Natural killer cell (primary cell): ENCODE measurements at regions not wholly inside any gene's neighbourhood (a gene's known extent, or its start where the extent isn't known, plus 50 kb on each side); places are given as distances from the start of the nearest gene placed in this dataset.

Experiments used
- ATAC-seq, 3 donors: fragments of 150-1000 bp in 2 of 3; fragments of 200-7000 bp in 1 of 3; cut with Tn5 transposase; 1 replicate in 1 of 3; 2 replicates in 2 of 3; pipeline ENCODE4 v1.10.0; 2021; ENCODE audit warnings: mild to moderate bottlenecking in 2 of 3, moderate library complexity in 2 of 3
- DNase-seq, 2 donors: peaks; one replicate each; pipeline versions ENCODE4 v3.0.0 to v3.0.0-alpha.2; 2013 to 2021; ENCODE audit warnings: mixed read lengths in 1 of 2
- H3K27ac ChIP-seq: one replicate; pipeline ENCODE4 v1.5.1; 2013; ENCODE audit warnings: mild to moderate bottlenecking, low read length
- H3K27me3 ChIP-seq: one replicate; pipeline ENCODE4 v1.6.1; 2013; ENCODE audit warnings: low read length; ENCODE audit not compliant: control insufficient read depth, insufficient read depth
- H3K36me3 ChIP-seq: one replicate; pipeline ENCODE4 v1.6.1; 2013; ENCODE audit warnings: low read length; ENCODE audit not compliant: control insufficient read depth, insufficient read depth
- H3K4me1 ChIP-seq: one replicate; pipeline ENCODE4 v1.6.1; 2013; ENCODE audit warnings: low read length; ENCODE audit not compliant: control insufficient read depth, insufficient read depth
- H3K4me3 ChIP-seq: one replicate; pipeline ENCODE4 v1.5.1; 2013; ENCODE audit warnings: low read length
- H3K9me3 ChIP-seq: one replicate; pipeline ENCODE4 v1.6.1; 2013; ENCODE audit warnings: low read length; ENCODE audit not compliant: control insufficient read depth, insufficient read depth
- H3K27ac Mint-ChIP-seq, 2 donors: one replicate each; pipeline ENCODE4 v1.8.0; 2022; ENCODE audit warnings: mild to moderate bottlenecking in 2 of 2, mixed read lengths in 2 of 2, moderate library complexity in 1 of 2
- H3K27me3 Mint-ChIP-seq, 2 donors: one replicate each; pipeline ENCODE4 v1.8.0; 2022; ENCODE audit warnings: low read depth in 2 of 2, mixed read lengths in 2 of 2
- H3K36me3 Mint-ChIP-seq: one replicate; pipeline ENCODE4 v1.8.0; 2022; ENCODE audit warnings: mixed read lengths
- H3K4me1 Mint-ChIP-seq, 2 donors: one replicate each; pipeline ENCODE4 v1.8.0; 2022; ENCODE audit warnings: mixed read lengths in 2 of 2
- H3K4me3 Mint-ChIP-seq: one replicate; pipeline ENCODE4 v1.8.0; 2022; ENCODE audit warnings: mild to moderate bottlenecking, moderate library complexity, mixed read lengths
- H3K9me3 Mint-ChIP-seq, 2 donors: one replicate each; pipeline ENCODE4 v1.8.0; 2022; ENCODE audit warnings: mixed read lengths in 2 of 2
- WGBS: methylation state at CpG from one replicate; pipeline ENCODE4 v1.1.7; 2013; ENCODE audit warnings: missing lambda C conversion rate; ENCODE audit not compliant: insufficient coverage; 5-methylcytosine and 5-hydroxymethylcytosine counted together
- intact Hi-C: fragments of 100-400 bp; cut with micrococcal nuclease; formaldehyde crosslinking; loops from one replicate; pipeline ENCODE4 v1.14.2; 2022
- TF ChIP-seq, protein P1 (sequence below): fragments of 200-600 bp; IDR thresholded peaks from one replicate; pipeline ENCODE4 v1.8.0; 2022; ENCODE audit warnings: antibody characterized with exemption

DNA sequence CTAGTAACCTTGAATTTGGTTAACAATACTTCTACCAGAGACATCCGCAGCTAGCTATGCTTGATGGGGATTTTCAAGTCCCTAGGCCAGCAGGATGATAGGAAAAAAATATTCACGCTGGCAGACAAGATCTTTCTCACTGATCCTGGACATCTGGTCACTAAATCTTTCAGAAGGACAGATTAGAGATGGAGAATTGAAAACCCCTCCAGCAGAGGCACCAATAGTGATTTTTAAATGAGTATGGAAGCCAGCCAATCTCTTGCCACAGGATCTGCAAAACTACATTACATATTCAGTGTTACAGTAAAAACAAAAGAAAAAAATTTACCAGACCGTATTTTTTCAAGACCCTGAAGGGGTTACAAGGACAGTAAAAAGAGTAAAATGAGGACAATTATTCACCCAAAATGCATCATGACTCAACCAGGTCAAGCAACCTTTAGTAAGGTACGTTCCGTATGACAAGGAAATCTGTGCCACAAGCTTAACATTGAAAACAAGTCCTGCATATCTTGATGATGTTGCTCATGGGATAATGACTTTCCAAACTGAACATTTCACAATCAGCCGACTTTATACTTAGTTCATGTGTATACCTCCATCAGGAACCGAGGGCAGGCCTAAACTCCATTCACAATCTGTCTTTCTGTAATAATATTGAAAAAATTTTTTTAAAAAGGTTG, 239.5 kb downstream of the GXYLT1 start:
- no peaks in the 10 kb centered on the region for H3K4me1 ChIP-seq
- Mint-ChIP-seq H3K27ac (no peak overlapping the region), H3K4me1 (no peaks in the 10 kb centered on the region), H3K36me3 (no peaks in the 10 kb centered on the region), H3K27me3 (no peaks in the 10 kb centered on the region), H3K4me3 (no peak overlapping the region), H3K9me3 (no peaks in the 10 kb centered on the region)
- TF ChIP-seq, protein P1, sequence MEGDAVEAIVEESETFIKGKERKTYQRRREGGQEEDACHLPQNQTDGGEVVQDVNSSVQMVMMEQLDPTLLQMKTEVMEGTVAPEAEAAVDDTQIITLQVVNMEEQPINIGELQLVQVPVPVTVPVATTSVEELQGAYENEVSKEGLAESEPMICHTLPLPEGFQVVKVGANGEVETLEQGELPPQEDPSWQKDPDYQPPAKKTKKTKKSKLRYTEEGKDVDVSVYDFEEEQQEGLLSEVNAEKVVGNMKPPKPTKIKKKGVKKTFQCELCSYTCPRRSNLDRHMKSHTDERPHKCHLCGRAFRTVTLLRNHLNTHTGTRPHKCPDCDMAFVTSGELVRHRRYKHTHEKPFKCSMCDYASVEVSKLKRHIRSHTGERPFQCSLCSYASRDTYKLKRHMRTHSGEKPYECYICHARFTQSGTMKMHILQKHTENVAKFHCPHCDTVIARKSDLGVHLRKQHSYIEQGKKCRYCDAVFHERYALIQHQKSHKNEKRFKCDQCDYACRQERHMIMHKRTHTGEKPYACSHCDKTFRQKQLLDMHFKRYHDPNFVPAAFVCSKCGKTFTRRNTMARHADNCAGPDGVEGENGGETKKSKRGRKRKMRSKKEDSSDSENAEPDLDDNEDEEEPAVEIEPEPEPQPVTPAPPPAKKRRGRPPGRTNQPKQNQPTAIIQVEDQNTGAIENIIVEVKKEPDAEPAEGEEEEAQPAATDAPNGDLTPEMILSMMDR: no peak
- no peak overlapping the region for H3K27ac ChIP-seq
- no peaks in the 10 kb centered on the region for H3K27me3 ChIP-seq
- no peaks in the 10 kb centered on the region for H3K36me3 ChIP-seq
- no peaks in the 10 kb centered on the region for H3K9me3 ChIP-seq
- no peak overlapping the region for H3K4me3 ChIP-seq
- ATAC-seq (no peak), DNase-seq (no peak)
- 90% methylated on average over 5 of the region's 7 CpGs for WGBS
- intact Hi-C loops: no loop called here

DNA sequence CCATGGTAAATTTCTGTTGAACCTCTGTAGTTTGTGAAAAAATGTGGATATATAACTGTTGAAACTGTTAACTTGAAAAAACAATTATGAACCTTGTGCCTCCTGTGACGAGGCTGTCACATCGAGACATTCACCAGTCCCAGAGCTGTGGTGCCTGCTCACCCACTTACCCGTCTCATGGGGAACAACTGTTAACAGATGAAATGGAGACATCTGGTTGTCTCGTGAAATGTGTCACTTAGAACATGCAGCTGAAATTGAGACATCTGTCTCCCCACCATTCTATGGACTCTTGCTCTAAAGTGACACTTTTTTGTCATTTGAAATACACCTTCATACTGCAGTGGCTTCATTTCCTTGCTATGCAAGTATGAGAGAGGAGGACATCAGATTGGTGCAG, 240.6 kb downstream of the GXYLT1 start:
- Mint-ChIP-seq H3K4me3 (no peak overlapping the region), H3K27me3 (no peaks in the 10 kb centered on the region), H3K27ac (no peak overlapping the region), H3K36me3 (no peaks in the 10 kb centered on the region), H3K9me3 (no peaks in the 10 kb centered on the region), H3K4me1 (no peaks in the 10 kb centered on the region)
- 77% methylated on average over 4 of the region's 4 CpGs for WGBS
- Histone ChIP-seq H3K36me3 (no peaks in the 10 kb centered on the region), H3K27me3 (no peaks in the 10 kb centered on the region), H3K27ac (no peak overlapping the region), H3K9me3 (no peaks in the 10 kb centered on the region), H3K4me3 (no peak overlapping the region), H3K4me1 (no peaks in the 10 kb centered on the region)
- ATAC-seq (no peak), DNase-seq (no peak)
- TF ChIP-seq, protein P1: no peak
- intact Hi-C loops: no loop called here

DNA sequence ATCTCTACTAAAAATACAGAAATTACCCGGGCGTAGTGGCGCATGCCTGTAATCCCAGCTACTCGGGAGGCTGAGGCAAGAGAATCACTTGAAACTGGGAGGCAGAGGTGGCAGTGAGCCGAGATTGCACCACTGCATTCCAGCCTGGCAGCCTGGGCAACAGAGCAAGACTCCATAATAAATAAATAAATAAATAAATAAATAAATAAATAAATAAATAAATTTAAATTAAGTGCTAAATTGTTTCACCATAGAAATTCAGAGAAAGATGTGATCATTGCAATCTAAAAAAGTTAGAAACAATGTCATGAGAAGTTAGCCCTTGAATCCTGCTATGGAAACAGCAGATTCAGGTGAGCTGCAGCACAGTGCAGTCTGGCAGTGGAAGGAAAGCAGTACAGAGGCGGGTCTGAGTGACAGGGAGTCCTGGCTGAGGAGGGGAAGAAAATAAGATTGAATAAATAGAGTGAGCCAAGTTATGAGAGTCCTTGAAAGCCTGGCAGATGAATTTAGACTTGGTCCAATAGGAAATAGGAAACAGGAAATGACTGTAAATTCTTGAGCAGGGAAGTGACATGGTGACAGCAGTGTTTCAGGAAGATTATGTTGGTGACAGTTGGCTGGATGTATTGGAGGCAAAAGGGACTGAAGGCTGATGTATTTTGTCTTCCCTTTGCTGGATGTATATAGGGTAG, 241.5 kb downstream of the GXYLT1 start:
- H3K27me3 ChIP-seq: no peaks in the 10 kb centered on the region
- TF ChIP-seq, protein P1: no peak
- Mint-ChIP-seq H3K36me3 (no peaks in the 10 kb centered on the region), H3K4me1 (no peaks in the 10 kb centered on the region), H3K27ac (no peak overlapping the region), H3K27me3 (no peaks in the 10 kb centered on the region), H3K9me3 (no peaks in the 10 kb centered on the region), H3K4me3 (no peak overlapping the region)
- WGBS: 94% methylated on average over 6 of the region's 6 CpGs
- intact Hi-C loops: no loop called here
- no peaks in the 10 kb centered on the region for H3K9me3 ChIP-seq
- H3K4me3 ChIP-seq: no peak overlapping the region
- H3K27ac ChIP-seq: no peak overlapping the region
- DNase-seq: no peak
- no peak for ATAC-seq
- no peaks in the 10 kb centered on the region for H3K4me1 ChIP-seq
- no peaks in the 10 kb centered on the region for H3K36me3 ChIP-seq

DNA sequence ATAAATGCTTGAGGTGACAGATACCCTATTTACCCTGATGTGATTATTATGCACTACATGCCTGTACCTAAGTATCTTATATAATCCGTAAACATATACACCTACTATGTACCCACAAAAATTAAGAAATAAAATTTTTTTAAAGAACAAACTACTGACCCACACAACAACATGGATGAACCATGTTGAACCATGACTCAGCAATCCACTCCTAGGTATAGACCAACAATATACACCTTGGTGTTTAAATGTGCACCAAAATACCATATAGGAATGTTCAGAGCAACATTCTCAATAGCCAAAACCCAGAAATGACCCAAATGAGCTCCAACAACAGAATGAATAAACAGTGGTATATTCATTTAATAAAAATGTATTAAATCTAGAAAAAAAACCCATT, 245.1 kb downstream of the GXYLT1 start:
- H3K36me3 Mint-ChIP-seq: no peaks in the 10 kb centered on the region
- Histone ChIP-seq H3K27me3 (no peaks in the 10 kb centered on the region), H3K36me3 (no peaks in the 10 kb centered on the region), H3K4me3 (no peak overlapping the region), H3K27ac (no peak overlapping the region), H3K4me1 (no peaks in the 10 kb centered on the region), H3K9me3 (no peaks in the 10 kb centered on the region)
- no peaks in the 10 kb centered on the region for H3K9me3 Mint-ChIP-seq
- no peaks in the 10 kb centered on the region for H3K4me1 Mint-ChIP-seq
- 92% methylated on average over 1 of the region's 1 CpG for WGBS
- H3K27me3 Mint-ChIP-seq: no peaks in the 10 kb centered on the region
- no peak for DNase-seq
- intact Hi-C loops: no loop called here
- ATAC-seq: no peak
- no peak overlapping the region for H3K27ac Mint-ChIP-seq
- H3K4me3 Mint-ChIP-seq: no peak overlapping the region
- TF ChIP-seq, protein P1: no peak
